CD14-positive monocyte (primary cell): ENCODE measurements at regions not wholly inside any gene's neighbourhood (a gene's known extent, or its start where the extent isn't known, plus 50 kb on each side); places are given as distances from the start of the nearest gene placed in this dataset.

Experiments
- DNase-seq, 3 donors: peaks; one replicate each; pipeline ENCODE4 v3.0.0-alpha.2; 2011 to 2022
- H2AFZ ChIP-seq: 2 replicates; pipeline ENCODE4 v1.6.0; 2012; ENCODE audit warnings: mild to moderate bottlenecking, low read depth, low read length, inconsistent platforms; ENCODE audit not compliant: insufficient read depth, poor library complexity, severe bottlenecking
- H3K27ac ChIP-seq, 2 donors: 1 replicate in 1 of 2; 2 replicates in 1 of 2; pipeline ENCODE4 v1.5.1; 2012 to 2013; ENCODE audit warnings: low read length in 2 of 2, control low read depth in 1 of 2, inconsistent platforms in 1 of 2, low read depth in 1 of 2, mild to moderate bottlenecking in 1 of 2
- H3K27me3 ChIP-seq, 2 donors: one replicate each; pipeline versions ENCODE4 v1.6.0 to v1.6.1; 2011 to 2013; ENCODE audit warnings: low read length in 2 of 2; ENCODE audit not compliant: control insufficient read depth in 2 of 2, insufficient read depth in 2 of 2
- H3K36me3 ChIP-seq, 2 donors: replicated peaks in 1 of 2; 1 replicate in 1 of 2; 2 replicates in 1 of 2; pipeline versions ENCODE4 v1.5.1 to v1.6.1; 2012 to 2013; ENCODE audit warnings: low read length in 2 of 2, control low read depth in 1 of 2, inconsistent platforms in 1 of 2, mild to moderate bottlenecking in 1 of 2; ENCODE audit not compliant: insufficient read depth in 2 of 2, control insufficient read depth in 1 of 2
- H3K4me1 ChIP-seq, 2 donors: 1 replicate in 1 of 2; 2 replicates in 1 of 2; pipeline versions ENCODE4 v1.5.1 to v1.6.1; 2012 to 2013; ENCODE audit warnings: low read length in 2 of 2, control low read depth in 1 of 2, inconsistent platforms in 1 of 2, mild to moderate bottlenecking in 1 of 2, moderate library complexity in 1 of 2; ENCODE audit not compliant: insufficient read depth in 2 of 2, control insufficient read depth in 1 of 2
- H3K4me2 ChIP-seq: replicated peaks from 2 replicates; pipeline ENCODE3; 2012; ENCODE audit warnings: low read length, moderate library complexity, mild to moderate bottlenecking; ENCODE audit not compliant: poor library complexity, severe bottlenecking; ENCODE audit errors: extremely low read depth
- H3K4me3 ChIP-seq, 3 experiments: fragments of 200-600 bp in 1 of 3; sonication (generic) in 1 of 3; replicated peaks in 1 of 3; 1 replicate in 2 of 3; 2 replicates in 1 of 3; pipeline ENCODE4 v1.5.1; 2011 to 2013; ENCODE audit warnings: low read length in 3 of 3, mild to moderate bottlenecking in 3 of 3, control low read depth in 2 of 3, low read depth in 2 of 3, inconsistent platforms in 1 of 3, moderate library complexity in 1 of 3
- H3K79me2 ChIP-seq: 2 replicates; pipeline ENCODE4 v1.6.0; 2012; ENCODE audit warnings: mild to moderate bottlenecking, control low read depth, inconsistent platforms, low read length, moderate library complexity; ENCODE audit not compliant: insufficient read depth
- H3K9ac ChIP-seq: 2 replicates; pipeline ENCODE4 v1.6.0; 2017; ENCODE audit warnings: low read length, mild to moderate bottlenecking; ENCODE audit not compliant: insufficient read depth, poor library complexity, severe bottlenecking
- H3K9me3 ChIP-seq, 2 donors: replicated peaks in 1 of 2; 1 replicate in 1 of 2; 2 replicates in 1 of 2; pipeline versions ENCODE4 v1.5.1 to v1.6.1; 2012 to 2013; ENCODE audit warnings: low read length in 2 of 2, control low read depth in 1 of 2; ENCODE audit not compliant: control insufficient read depth in 1 of 2, insufficient read depth in 1 of 2
- H4K20me1 ChIP-seq: 2 replicates; pipeline ENCODE4 v1.6.0; 2012; ENCODE audit warnings: mild to moderate bottlenecking, low read length, control low read depth, moderate library complexity; ENCODE audit not compliant: insufficient read depth
- H3K27ac Mint-ChIP-seq, 7 donors: one replicate each; pipeline ENCODE4 v1.8.0; 2020; ENCODE audit warnings: mild to moderate bottlenecking in 7 of 7, mixed read lengths in 7 of 7, moderate library complexity in 6 of 7, inconsistent platforms in 2 of 7
- H3K27me3 Mint-ChIP-seq, 3 donors: one replicate each; pipeline ENCODE4 v1.8.0; 2021 to 2022; ENCODE audit warnings: low read depth in 3 of 3, mild to moderate bottlenecking in 3 of 3, mixed read lengths in 3 of 3, moderate library complexity in 3 of 3, inconsistent platforms in 1 of 3
- H3K36me3 Mint-ChIP-seq, 2 donors: one replicate each; pipeline ENCODE4 v1.8.0; 2020; ENCODE audit warnings: mixed read lengths in 2 of 2, inconsistent platforms in 1 of 2, mild to moderate bottlenecking in 1 of 2
- H3K4me1 Mint-ChIP-seq: one replicate; pipeline ENCODE4 v1.8.0; 2020; ENCODE audit warnings: mild to moderate bottlenecking, mixed read lengths
- H3K4me3 Mint-ChIP-seq, 2 donors: one replicate each; pipeline ENCODE4 v1.8.0; 2020; ENCODE audit warnings: mild to moderate bottlenecking in 2 of 2, mixed read lengths in 2 of 2, moderate library complexity in 1 of 2
- H3K9me3 Mint-ChIP-seq, 7 donors: one replicate each; pipeline ENCODE4 v1.8.0; 2020 to 2022; ENCODE audit warnings: mixed read lengths in 7 of 7, mild to moderate bottlenecking in 6 of 7, moderate library complexity in 6 of 7, inconsistent platforms in 2 of 7
- WGBS: methylation state at CpG from one replicate; pipeline ENCODE4 v1.1.5; 2013; ENCODE audit warnings: missing lambda C conversion rate; ENCODE audit not compliant: insufficient coverage; 5-methylcytosine and 5-hydroxymethylcytosine counted together
- intact Hi-C, 2 donors: fragments of 100-400 bp; cut with micrococcal nuclease; formaldehyde crosslinking; loops; one replicate each; pipeline versions ENCODE4 v1.15.0 to v1.15.1; 2023
- TF ChIP-seq, protein P1 (sequence below): fragments of 200-600 bp; IDR thresholded peaks from one replicate; pipeline ENCODE4 v1.8.0; 2022; ENCODE audit warnings: antibody characterized with exemption, mild to moderate bottlenecking

DNA sequence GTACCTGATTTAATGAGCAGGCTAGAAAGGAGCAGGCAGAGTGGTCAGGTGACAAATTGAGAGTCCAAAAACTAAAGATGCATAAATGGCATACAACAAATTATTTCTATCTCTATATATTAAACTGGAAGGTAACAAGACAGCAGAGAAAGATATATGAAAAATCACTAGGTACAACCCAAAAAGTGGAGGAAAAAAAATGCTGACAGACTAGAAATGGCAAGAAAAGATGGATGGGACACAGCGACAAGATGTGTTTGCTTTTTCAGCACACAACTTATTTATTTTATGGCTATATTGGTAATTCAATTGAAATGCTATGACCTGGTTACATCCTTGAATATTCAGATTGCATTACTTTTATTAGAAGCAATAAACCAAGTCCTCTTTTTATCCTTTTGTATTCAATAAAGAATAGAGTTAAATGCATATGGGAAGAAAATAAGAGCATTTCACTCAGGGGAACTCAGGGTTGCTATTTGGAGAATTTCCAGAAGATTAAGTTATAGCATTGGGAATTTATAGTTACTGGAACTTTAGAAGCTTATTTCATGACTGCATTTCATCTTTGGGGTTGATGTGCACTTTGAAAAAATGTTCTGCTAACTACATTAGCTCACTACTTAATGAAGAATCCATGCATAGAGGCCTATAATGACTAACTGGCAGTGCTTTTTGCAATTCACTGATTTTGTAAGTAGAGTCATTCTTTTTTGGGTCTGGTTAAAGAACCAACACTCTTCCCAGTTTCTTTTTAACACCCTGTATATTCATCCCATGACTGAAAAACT, 566.6 kb upstream of the TUSC1 start:
- H3K27me3 Mint-ChIP-seq = no peaks in the 10 kb centered on the region
- H3K9ac ChIP-seq = no peak overlapping the region
- no peak overlapping the region for H3K4me2 ChIP-seq
- no peaks in the 10 kb centered on the region for H3K4me1 ChIP-seq
- no peak overlapping the region for H3K4me3 ChIP-seq
- H2AFZ ChIP-seq = no peak overlapping the region
- no peaks in the 10 kb centered on the region for H3K79me2 ChIP-seq
- H3K36me3 Mint-ChIP-seq = no peaks in the 10 kb centered on the region
- H3K27ac Mint-ChIP-seq = no peak overlapping the region
- H3K4me3 Mint-ChIP-seq = no peak overlapping the region
- no peak overlapping the region for H3K27ac ChIP-seq
- WGBS = no CpG with 5 or more reads among the region's 1 CpG
- H3K4me1 Mint-ChIP-seq = no peaks in the 10 kb centered on the region
- TF ChIP-seq, protein P1, sequence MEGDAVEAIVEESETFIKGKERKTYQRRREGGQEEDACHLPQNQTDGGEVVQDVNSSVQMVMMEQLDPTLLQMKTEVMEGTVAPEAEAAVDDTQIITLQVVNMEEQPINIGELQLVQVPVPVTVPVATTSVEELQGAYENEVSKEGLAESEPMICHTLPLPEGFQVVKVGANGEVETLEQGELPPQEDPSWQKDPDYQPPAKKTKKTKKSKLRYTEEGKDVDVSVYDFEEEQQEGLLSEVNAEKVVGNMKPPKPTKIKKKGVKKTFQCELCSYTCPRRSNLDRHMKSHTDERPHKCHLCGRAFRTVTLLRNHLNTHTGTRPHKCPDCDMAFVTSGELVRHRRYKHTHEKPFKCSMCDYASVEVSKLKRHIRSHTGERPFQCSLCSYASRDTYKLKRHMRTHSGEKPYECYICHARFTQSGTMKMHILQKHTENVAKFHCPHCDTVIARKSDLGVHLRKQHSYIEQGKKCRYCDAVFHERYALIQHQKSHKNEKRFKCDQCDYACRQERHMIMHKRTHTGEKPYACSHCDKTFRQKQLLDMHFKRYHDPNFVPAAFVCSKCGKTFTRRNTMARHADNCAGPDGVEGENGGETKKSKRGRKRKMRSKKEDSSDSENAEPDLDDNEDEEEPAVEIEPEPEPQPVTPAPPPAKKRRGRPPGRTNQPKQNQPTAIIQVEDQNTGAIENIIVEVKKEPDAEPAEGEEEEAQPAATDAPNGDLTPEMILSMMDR = no peak
- H3K36me3 ChIP-seq = no peaks in the 10 kb centered on the region
- no peak for DNase-seq
- intact Hi-C loops = no loop called here
- H3K9me3 ChIP-seq = peaks cover 2 to 5% of the 10 kb centered on the region in 2 donors
- no peaks in the 10 kb centered on the region for H3K27me3 ChIP-seq
- H4K20me1 ChIP-seq = no peaks in the 10 kb centered on the region
- peaks cover 0 to 14% (median 5%) of the 10 kb centered on the region in 7 donors for H3K9me3 Mint-ChIP-seq

DNA sequence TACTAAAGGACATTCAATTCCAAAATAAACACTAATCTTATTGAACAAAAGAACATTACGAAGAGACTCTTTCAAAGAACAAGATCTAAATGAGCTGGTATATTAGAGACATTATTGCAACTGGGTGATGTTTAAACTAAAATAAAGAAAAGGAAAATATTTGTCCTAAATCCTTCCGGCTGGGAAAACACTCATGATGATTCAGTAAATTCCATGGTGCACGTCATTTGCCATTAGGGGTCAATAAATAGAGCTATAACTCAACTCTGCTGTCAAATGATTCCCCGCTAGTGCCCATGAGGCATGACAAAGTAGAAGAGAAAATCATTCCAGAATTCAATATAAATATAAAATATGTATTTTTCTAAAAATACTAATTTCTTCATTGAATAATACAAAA, 565.5 kb upstream of the TUSC1 start:
- H3K4me3 ChIP-seq = no peak overlapping the region
- no peak overlapping the region for H3K27ac ChIP-seq
- H3K9me3 Mint-ChIP-seq = peaks cover 0 to 5% (median 2%) of the 10 kb centered on the region in 7 donors
- H3K27ac Mint-ChIP-seq = no peak overlapping the region
- 100% methylated on average over 1 of the region's 4 CpGs for WGBS
- no peaks in the 10 kb centered on the region for H3K36me3 Mint-ChIP-seq
- no peaks in the 10 kb centered on the region for H3K27me3 Mint-ChIP-seq
- intact Hi-C loops = no loop called here
- H3K4me1 ChIP-seq = no peaks in the 10 kb centered on the region
- H3K27me3 ChIP-seq = no peaks in the 10 kb centered on the region
- no peak overlapping the region for H3K4me2 ChIP-seq
- H3K4me3 Mint-ChIP-seq = no peak overlapping the region
- no peaks in the 10 kb centered on the region for H3K36me3 ChIP-seq
- no peaks in the 10 kb centered on the region for H4K20me1 ChIP-seq
- no peak for DNase-seq
- H3K9me3 ChIP-seq = no peaks in the 10 kb centered on the region
- no peaks in the 10 kb centered on the region for H3K4me1 Mint-ChIP-seq
- no peak overlapping the region for H3K9ac ChIP-seq
- TF ChIP-seq, protein P1 = no peak
- no peaks in the 10 kb centered on the region for H3K79me2 ChIP-seq
- H2AFZ ChIP-seq = no peak overlapping the region
